CD4-positive, alpha-beta T cell (primary cell): ENCODE measurements at regions not wholly inside any gene's neighbourhood (a gene's known extent, or its start where the extent isn't known, plus 50 kb on each side); places are given as distances from the start of the nearest gene placed in this dataset.

Experiments
- ATAC-seq: fragments of 200-7000 bp; cut with Tn5 transposase; one replicate; pipeline ENCODE4 v1.10.0; 2022; ENCODE audit warnings: mild to moderate bottlenecking; ENCODE audit not compliant: poor library complexity
- CTCF ChIA-PET: fragments of 350-600 bp; sonication (Branson Sonifier 250); formaldehyde crosslinking; loops from one replicate; lab custom pipeline; 2021; ENCODE audit warnings: antibody characterized with exemption, inconsistent platforms; lab: Charles Lee
- POLR2A ChIA-PET: fragments of 350-600 bp; sonication (Branson Sonifier 250); formaldehyde crosslinking; loops from one replicate; lab custom pipeline; 2021; ENCODE audit warnings: antibody characterized with exemption, inconsistent platforms; lab: Charles Lee
- DNase-seq, 14 experiments: peaks; one replicate each; pipeline ENCODE4 v3.0.0-alpha.2; 2013 to 2020; ENCODE audit warnings: mixed read lengths in 2 of 14
- H3K27ac ChIP-seq, 2 donors: one replicate each; pipeline versions ENCODE4 v1.5.1 to v1.7.0; 2013; ENCODE audit warnings: low read length in 2 of 2, low read depth in 1 of 2, mild to moderate bottlenecking in 1 of 2
- H3K27me3 ChIP-seq, 2 experiments: 1 replicate in 1 of 2; 2 replicates in 1 of 2; pipeline versions ENCODE4 v1.6.1 to v1.7.0; 2013; ENCODE audit warnings: low read length in 2 of 2, control low read depth in 1 of 2, mild to moderate bottlenecking in 1 of 2, moderate library complexity in 1 of 2; ENCODE audit not compliant: insufficient read depth in 2 of 2, control insufficient read depth in 1 of 2
- H3K36me3 ChIP-seq: one replicate; pipeline ENCODE4 v1.6.1; 2013; ENCODE audit warnings: low read length, control low read depth; ENCODE audit not compliant: insufficient read depth
- H3K4me1 ChIP-seq: one replicate; pipeline ENCODE4 v1.6.1; 2013; ENCODE audit warnings: low read length, control low read depth; ENCODE audit not compliant: insufficient read depth
- H3K4me3 ChIP-seq: one replicate; pipeline ENCODE4 v1.5.1; 2013; ENCODE audit warnings: mild to moderate bottlenecking, low read length, moderate library complexity
- H3K9me3 ChIP-seq, 2 experiments: 1 replicate in 1 of 2; 2 replicates in 1 of 2; pipeline versions ENCODE4 v1.6.1 to v1.7.0; 2013; ENCODE audit warnings: low read length in 2 of 2, mild to moderate bottlenecking in 2 of 2, control low read depth in 1 of 2, moderate library complexity in 1 of 2; ENCODE audit not compliant: control insufficient read depth in 1 of 2, insufficient read depth in 1 of 2
- H3K27ac Mint-ChIP-seq: one replicate; pipeline ENCODE4 v1.8.0; 2020; ENCODE audit warnings: mixed read lengths
- H3K27me3 Mint-ChIP-seq: one replicate; pipeline ENCODE4 v1.8.0; 2021; ENCODE audit warnings: mixed read lengths
- H3K36me3 Mint-ChIP-seq: one replicate; pipeline ENCODE4 v1.8.0; 2021; ENCODE audit warnings: low read depth, mixed read lengths
- H3K4me1 Mint-ChIP-seq: one replicate; pipeline ENCODE4 v1.8.0; 2021; ENCODE audit warnings: low read depth, mixed read lengths
- H3K4me3 Mint-ChIP-seq: one replicate; pipeline ENCODE4 v1.8.0; 2020; ENCODE audit warnings: mild to moderate bottlenecking, mixed read lengths
- H3K9me3 Mint-ChIP-seq: one replicate; pipeline ENCODE4 v1.8.0; 2020; ENCODE audit warnings: mixed read lengths
- CTCF ChIP-seq: fragments of 200-600 bp; IDR thresholded peaks from one replicate; pipeline ENCODE4 v1.8.0; 2022; ENCODE audit warnings: antibody characterized with exemption, mild to moderate bottlenecking
- intact Hi-C, 2 experiments: fragments of 100-400 bp; cut with DNase I in 1 of 2; cut with micrococcal nuclease in 1 of 2; formaldehyde crosslinking; loops; one replicate each; pipeline versions ENCODE4 v1.15.1 to v1.9.0; 2023 to 2025; cut with DNase I, micrococcal nuclease

GRCh38 chr9:10928372-10928771 lies 315.6 kb upstream of the PTPRD start:
- Histone ChIP-seq H3K36me3 (no peaks in the 10 kb centered on the region), H3K9me3 (no peaks in the 10 kb centered on the region), H3K4me3 (no peak overlapping the region), H3K4me1 (no peaks in the 10 kb centered on the region), H3K27ac (no peak overlapping the region), H3K27me3 (no peaks in the 10 kb centered on the region)
- DNase-seq (no peak), ATAC-seq (no peak)
- Mint-ChIP-seq H3K27me3 (no peaks in the 10 kb centered on the region), H3K36me3 (no peaks in the 10 kb centered on the region), H3K27ac (no peak overlapping the region), H3K4me3 (no peak overlapping the region), H3K9me3 (peaks cover 7% of the 10 kb centered on the region), H3K4me1 (no peaks in the 10 kb centered on the region)
- ChIA-PET POLR2A (no interaction called here), CTCF (no interaction called here)
- intact Hi-C loops, result no loop called here
- TF ChIP-seq CTCF, result no peak

- H3K4me1 Mint-ChIP-seq, result no peaks in the 10 kb centered on the region
- ChIA-PET POLR2A (no interaction called here), CTCF (no interaction called here)
- Histone ChIP-seq H3K27ac (no peak overlapping the region), H3K9me3 (no peaks in the 10 kb centered on the region), H3K4me1 (no peaks in the 10 kb centered on the region), H3K4me3 (no peak overlapping the region), H3K27me3 (no peaks in the 10 kb centered on the region), H3K36me3 (no peaks in the 10 kb centered on the region)
- intact Hi-C loops, result no loop called here
- H3K27ac Mint-ChIP-seq, result no peak overlapping the region
- peaks cover 2% of the 10 kb centered on the region for H3K9me3 Mint-ChIP-seq
- H3K36me3 Mint-ChIP-seq, result no peaks in the 10 kb centered on the region
- TF ChIP-seq CTCF, result no peak
- no peaks in the 10 kb centered on the region for H3K27me3 Mint-ChIP-seq
- no peak for DNase-seq
- H3K4me3 Mint-ChIP-seq, result no peak overlapping the region
- no peak for ATAC-seq
These were observed 317.3 kb upstream of the PTPRD start for GRCh38 chr9:10930081-10930480.

GRCh38 chr9:10946676-10947410 lies 334.0 kb upstream of the PTPRD start:
- no peak for TF ChIP-seq CTCF
- Histone ChIP-seq H3K36me3 (no peaks in the 10 kb centered on the region), H3K4me3 (no peak overlapping the region), H3K27ac (no peak overlapping the region), H3K27me3 (no peaks in the 10 kb centered on the region), H3K9me3 (peaks cover 12 to 13% of the 10 kb centered on the region in 2 experiments), H3K4me1 (no peaks in the 10 kb centered on the region)
- POLR2A ChIA-PET, result no interaction called here
- H3K36me3 Mint-ChIP-seq, result no peaks in the 10 kb centered on the region
- no peak overlapping the region for H3K27ac Mint-ChIP-seq
- ATAC-seq, result no peak
- no peak overlapping the region for H3K4me3 Mint-ChIP-seq
- no peaks in the 10 kb centered on the region for H3K27me3 Mint-ChIP-seq
- intact Hi-C loops, result no loop called here
- peaks cover 7% of the 10 kb centered on the region for H3K9me3 Mint-ChIP-seq
- DNase-seq, result no peak
- no peaks in the 10 kb centered on the region for H3K4me1 Mint-ChIP-seq
- CTCF ChIA-PET, result no interaction called here
